IMR-90 (cell line): ENCODE measurements at regions not wholly inside any gene's neighbourhood (a gene's known extent, or its start where the extent isn't known, plus 50 kb on each side); places are given as distances from the start of the nearest gene placed in this dataset.

ENCODE experiments used
- ATAC-seq: fragments of 200-7000 bp; cut with Tn5 transposase; 2 replicates; pipeline ENCODE4 v1.9.1; 2020; ENCODE audit warnings: low read depth, mild to moderate bottlenecking, moderate library complexity
- BruUV-seq: library from RNA; stranded (reverse); fragments of 400-500 nt; replicated peaks from 2 replicates; lab custom pipeline; 2021; lab: Mats Ljungman, UMichigan
- CTCF ChIA-PET: fragments of 300-600 bp; formaldehyde crosslinking; extraction: SDS; loops from one replicate; lab custom pipeline; 2021; ENCODE audit warnings: antibody characterized with exemption; lab: Yijun Ruan, JAX
- POLR2A ChIA-PET: fragments of 300-600 bp; sonication (Branson Sonifier 250); formaldehyde crosslinking; loops from one replicate; lab custom pipeline; 2022; ENCODE audit warnings: antibody characterized with exemption; ENCODE audit not compliant: unreplicated experiment; lab: Charles Lee
- DNase-seq: peaks from one replicate; pipeline ENCODE4 v3.0.0; 2013
- H2AFZ ChIP-seq: replicated peaks from 2 replicates; pipeline ENCODE3; 2013; ENCODE audit warnings: low read length, mild to moderate bottlenecking; ENCODE audit not compliant: poor library complexity
- H2AK5ac ChIP-seq: 2 replicates; pipeline ENCODE4 v1.6.1; 2013; ENCODE audit warnings: low read depth, low read length, inconsistent platforms
- H2AK9ac ChIP-seq: replicated peaks from 2 replicates; pipeline ENCODE3; 2013; ENCODE audit warnings: mild to moderate bottlenecking, low read depth, low read length, moderate library complexity; ENCODE audit not compliant: poor library complexity
- H2BK120ac ChIP-seq: 2 replicates; pipeline ENCODE4 v1.6.1; 2013; ENCODE audit warnings: low read depth, low read length, inconsistent platforms
- H2BK15ac ChIP-seq: 3 replicates; pipeline ENCODE4 v1.6.1; 2013; ENCODE audit warnings: low read depth, low read length, inconsistent platforms
- H2BK20ac ChIP-seq: 2 replicates; pipeline ENCODE4 v1.6.1; 2013; ENCODE audit warnings: low read depth, mild to moderate bottlenecking, inconsistent platforms, low read length, moderate library complexity
- H2BK5ac ChIP-seq: 2 replicates; pipeline ENCODE4 v1.6.1; 2013; ENCODE audit warnings: mild to moderate bottlenecking, low read depth, low read length, inconsistent platforms; ENCODE audit not compliant: poor library complexity, severe bottlenecking
- H3K14ac ChIP-seq: replicated peaks from 2 replicates; pipeline ENCODE4 v1.6.1; 2013; ENCODE audit warnings: low read depth, low read length, inconsistent platforms
- H3K18ac ChIP-seq: 2 replicates; pipeline ENCODE4 v1.6.1; 2013; ENCODE audit warnings: low read depth, low read length, control low read depth
- H3K23ac ChIP-seq: 2 replicates; pipeline ENCODE4 v1.6.1; 2013; ENCODE audit warnings: low read depth, low read length, inconsistent platforms
- H3K27ac ChIP-seq: 2 replicates; pipeline ENCODE4 v1.5.1; 2013; ENCODE audit warnings: mild to moderate bottlenecking, control low read depth, low read length; ENCODE audit not compliant: insufficient read depth
- H3K27me3 ChIP-seq: 2 replicates; pipeline ENCODE4 v1.6.1; 2013; ENCODE audit warnings: low read length; ENCODE audit not compliant: control insufficient read depth, insufficient read depth
- H3K36me3 ChIP-seq: 2 replicates; pipeline ENCODE4 v1.6.1; 2013; ENCODE audit warnings: low read length, mixed read lengths; ENCODE audit not compliant: control insufficient read depth, insufficient read depth
- H3K4ac ChIP-seq: 2 replicates; pipeline ENCODE4 v1.6.1; 2013; ENCODE audit warnings: low read depth, low read length, inconsistent platforms
- H3K4me1 ChIP-seq: 2 replicates; pipeline ENCODE4 v1.6.1; 2013; ENCODE audit warnings: low read length, mixed read lengths; ENCODE audit not compliant: control insufficient read depth, insufficient read depth
- H3K4me2 ChIP-seq: 2 replicates; pipeline ENCODE4 v1.6.1; 2013; ENCODE audit warnings: low read depth, mild to moderate bottlenecking, control low read depth, low read length, moderate library complexity
- H3K4me3 ChIP-seq: 2 replicates; pipeline ENCODE4 v1.5.1; 2013; ENCODE audit warnings: low read depth, mild to moderate bottlenecking, control low read depth, low read length, moderate library complexity; ENCODE audit not compliant: insufficient read depth
- H3K56ac ChIP-seq: 2 replicates; pipeline ENCODE4 v1.6.1; 2013; ENCODE audit warnings: low read length, inconsistent platforms; ENCODE audit not compliant: insufficient read depth; ENCODE audit errors: extremely low read depth
- H3K79me1 ChIP-seq, 2 experiments: 2 replicates each; pipeline ENCODE4 v1.6.1; 2013; ENCODE audit warnings: low read length in 2 of 2, inconsistent platforms in 1 of 2, low read depth in 1 of 2
- H3K9ac ChIP-seq: 2 replicates; pipeline ENCODE4 v1.6.1; 2013; ENCODE audit warnings: low read depth, low read length, control low read depth
- H3K9me1 ChIP-seq: 2 replicates; pipeline ENCODE4 v1.6.1; 2013; ENCODE audit warnings: low read length, inconsistent platforms; ENCODE audit not compliant: insufficient read depth
- H3K9me3 ChIP-seq: 2 replicates; pipeline ENCODE4 v1.6.1; 2013; ENCODE audit warnings: low read length; ENCODE audit not compliant: control insufficient read depth, insufficient read depth
- H4K20me1 ChIP-seq: 2 replicates; pipeline ENCODE4 v1.6.1; 2013; ENCODE audit warnings: low read length, inconsistent platforms; ENCODE audit not compliant: insufficient read depth
- H4K5ac ChIP-seq: 2 replicates; pipeline ENCODE4 v1.6.1; 2013; ENCODE audit warnings: mild to moderate bottlenecking, low read depth, low read length, control low read depth
- H4K8ac ChIP-seq, 2 experiments: 2 replicates each; pipeline ENCODE4 v1.6.1; 2013; ENCODE audit warnings: low read depth in 2 of 2, low read length in 2 of 2, control low read depth in 1 of 2, inconsistent platforms in 1 of 2
- H4K91ac ChIP-seq: 2 replicates; pipeline ENCODE4 v1.6.1; 2013; ENCODE audit warnings: low read depth, low read length, inconsistent platforms; ENCODE audit not compliant: insufficient read depth
- BHLHE40 ChIP-seq: fragments of 150-350 bp; IDR thresholded peaks from 2 replicates; pipeline ENCODE4 v1.6.1; 2016; ENCODE audit warnings: mild to moderate bottlenecking, low read depth, low read length
- CEBPB ChIP-seq: IDR thresholded peaks from 2 replicates; pipeline ENCODE4 v1.6.1; 2012; ENCODE audit warnings: low read depth, low read length, improper control_type of control experiment
- CHD1 ChIP-seq: IDR thresholded peaks from 2 replicates; pipeline ENCODE4 v1.6.1; 2012; ENCODE audit warnings: low read depth, low read length, improper control_type of control experiment
- CTCF ChIP-seq: conservative IDR thresholded peaks from 2 replicates; pipeline ENCODE4 v1.5.1; 2012; ENCODE audit warnings: mild to moderate bottlenecking, low read depth, low read length, improper control_type of control experiment
- FOS ChIP-seq: fragments of 150-350 bp; IDR thresholded peaks from 2 replicates; pipeline ENCODE4 v1.6.1; 2016; ENCODE audit warnings: low read depth, low read length
- MAFK ChIP-seq: IDR thresholded peaks from 2 replicates; pipeline ENCODE4 v1.6.1; 2012; ENCODE audit warnings: low read depth, low read length, improper control_type of control experiment
- MAZ ChIP-seq: IDR thresholded peaks from 2 replicates; pipeline ENCODE4 v1.6.1; 2012; ENCODE audit warnings: low read depth, mild to moderate bottlenecking, low read length, improper control_type of control experiment, moderate library complexity, borderline replicate concordance
- MXI1 ChIP-seq: IDR thresholded peaks from 2 replicates; pipeline ENCODE4 v1.6.1; 2012; ENCODE audit warnings: low read depth, mild to moderate bottlenecking, low read length, moderate library complexity, borderline replicate concordance
- NFE2L2 ChIP-seq: fragments of 150-350 bp; IDR thresholded peaks from 2 replicates; pipeline ENCODE4 v1.6.1; 2016; ENCODE audit warnings: low read depth, mild to moderate bottlenecking, low read length
- POLR2A ChIP-seq: IDR thresholded peaks from 2 replicates; pipeline ENCODE4 v1.6.1; 2012; ENCODE audit warnings: mild to moderate bottlenecking, low read depth, low read length
- RAD21 ChIP-seq: IDR thresholded peaks from 2 replicates; pipeline ENCODE4 v1.6.1; 2012; ENCODE audit warnings: low read length, improper control_type of control experiment
- RCOR1 ChIP-seq: IDR thresholded peaks from 2 replicates; pipeline ENCODE4 v1.6.1; 2012; ENCODE audit warnings: mild to moderate bottlenecking, low read length, improper control_type of control experiment; ENCODE audit not compliant: insufficient replicate concordance
- RFX5 ChIP-seq: IDR thresholded peaks from 2 replicates; pipeline ENCODE4 v1.8.0; 2012; ENCODE audit warnings: low read depth, mild to moderate bottlenecking, low read length, moderate library complexity
- SMC3 ChIP-seq: fragments of 150-350 bp; IDR thresholded peaks from 2 replicates; pipeline ENCODE4 v1.6.1; 2016; ENCODE audit warnings: low read depth, mild to moderate bottlenecking, antibody characterized with exemption, low read length, moderate library complexity
- WGBS, 2 experiments: methylation state at CpG; one replicate each; pipeline versions ENCODE4 v1.1.5 to v1.1.7; 2013; ENCODE audit warnings: missing lambda C conversion rate in 2 of 2; ENCODE audit not compliant: insufficient read length in 1 of 2; ENCODE audit errors: extremely low coverage in 2 of 2; 5-methylcytosine and 5-hydroxymethylcytosine counted together
- dilution Hi-C: fragments of 300-500 bp; cut with HindIII; formaldehyde crosslinking; loops from one replicate; pipeline ENCODE4 v1.14.3; 2018; ENCODE audit warnings: low sequenced_read_pairs; ENCODE audit not compliant: unreplicated experiment
- in situ Hi-C: fragments of 300-500 bp; cut with MboI; formaldehyde crosslinking; loops from 3 replicates; pipeline ENCODE4 v1.14.3; 2019; ENCODE audit warnings: low sequenced_read_pairs, inconsistent platforms, mixed read lengths
- intact Hi-C: fragments of 100-400 bp; cut with micrococcal nuclease; formaldehyde crosslinking; loops from 2 replicates; pipeline ENCODE4 v1.10.0; 2022
- TF ChIP-seq, protein P1 (sequence below): fragments of 150-350 bp; IDR thresholded peaks from 2 replicates; pipeline ENCODE4 v1.6.1; 2016; ENCODE audit warnings: low read depth, mild to moderate bottlenecking, low read length, moderate library complexity, borderline replicate concordance
- TF ChIP-seq, protein P2 (sequence below): fragments of 150-350 bp; IDR thresholded peaks from 2 replicates; pipeline ENCODE4 v1.6.1; 2017; ENCODE audit warnings: mild to moderate bottlenecking, antibody characterized with exemption, low read length, low read depth

- DNase-seq (peak; percentile 18), ATAC-seq (no peak)
- H3K27ac ChIP-seq = no peak overlapping the region
- WGBS, 2 experiments = no CpG with 5 or more reads among the region's 1 CpG
- intact Hi-C loops = no loop called here
- no peak overlapping the region for H2AK9ac ChIP-seq
- H3K4me3 ChIP-seq = no peak overlapping the region
- no peak overlapping the region for H3K4ac ChIP-seq
- peaks cover 8% of the 10 kb centered on the region for H3K36me3 ChIP-seq
- no peak overlapping the region for H2BK20ac ChIP-seq
- no peaks in the 10 kb centered on the region for H4K20me1 ChIP-seq
- no peaks in the 10 kb centered on the region for H3K4me1 ChIP-seq
- no peak overlapping the region for H2BK15ac ChIP-seq
- no peak overlapping the region for H2BK120ac ChIP-seq
- no peak overlapping the region for H3K14ac ChIP-seq
- no peak overlapping the region for H3K18ac ChIP-seq
- H2AFZ ChIP-seq = no peak overlapping the region
- no peak overlapping the region for H2AK5ac ChIP-seq
- in situ Hi-C loops = no loop called here
- H4K8ac ChIP-seq = no peak overlapping the region
- H3K4me2 ChIP-seq = no peak overlapping the region
- 0 out of 2 replicates have a peak, but pooled peaks cover 3% of the 10 kb centered on the region for H3K9me1 ChIP-seq
- H3K9me3 ChIP-seq = no peaks in the 10 kb centered on the region
- TF ChIP-seq MAFK = no peak
- no peak for TF ChIP-seq CHD1
- TF ChIP-seq, protein P1, sequence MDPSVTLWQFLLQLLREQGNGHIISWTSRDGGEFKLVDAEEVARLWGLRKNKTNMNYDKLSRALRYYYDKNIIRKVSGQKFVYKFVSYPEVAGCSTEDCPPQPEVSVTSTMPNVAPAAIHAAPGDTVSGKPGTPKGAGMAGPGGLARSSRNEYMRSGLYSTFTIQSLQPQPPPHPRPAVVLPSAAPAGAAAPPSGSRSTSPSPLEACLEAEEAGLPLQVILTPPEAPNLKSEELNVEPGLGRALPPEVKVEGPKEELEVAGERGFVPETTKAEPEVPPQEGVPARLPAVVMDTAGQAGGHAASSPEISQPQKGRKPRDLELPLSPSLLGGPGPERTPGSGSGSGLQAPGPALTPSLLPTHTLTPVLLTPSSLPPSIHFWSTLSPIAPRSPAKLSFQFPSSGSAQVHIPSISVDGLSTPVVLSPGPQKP = no peak
- TF ChIP-seq CEBPB = no peak
- TF ChIP-seq RFX5 = no peak
- no peak for TF ChIP-seq POLR2A
- no peak for TF ChIP-seq RAD21
- no peak for TF ChIP-seq RCOR1
- TF ChIP-seq FOS = no peak
- no peak for TF ChIP-seq MXI1
- TF ChIP-seq CTCF = no peak
- TF ChIP-seq NFE2L2 = no peak
- TF ChIP-seq MAZ = no peak
- no peak for TF ChIP-seq SMC3
- TF ChIP-seq BHLHE40 = no peak
- TF ChIP-seq, protein P2, sequence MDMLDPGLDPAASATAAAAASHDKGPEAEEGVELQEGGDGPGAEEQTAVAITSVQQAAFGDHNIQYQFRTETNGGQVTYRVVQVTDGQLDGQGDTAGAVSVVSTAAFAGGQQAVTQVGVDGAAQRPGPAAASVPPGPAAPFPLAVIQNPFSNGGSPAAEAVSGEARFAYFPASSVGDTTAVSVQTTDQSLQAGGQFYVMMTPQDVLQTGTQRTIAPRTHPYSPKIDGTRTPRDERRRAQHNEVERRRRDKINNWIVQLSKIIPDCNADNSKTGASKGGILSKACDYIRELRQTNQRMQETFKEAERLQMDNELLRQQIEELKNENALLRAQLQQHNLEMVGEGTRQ = no peak
- no peak overlapping the region for H3K23ac ChIP-seq
- dilution Hi-C loops = no loop called here
- ChIA-PET POLR2A (no interaction called here), CTCF (interaction anchor here (0.5 to 0.6 kb wide), 3 partner anchors 9 to 228 kb away, joined by 3 to 4 read pairs (median 3); no protein-coding TSS in a partner anchor)
- no peak overlapping the region for H3K9ac ChIP-seq
- H4K5ac ChIP-seq = no peak overlapping the region
- BruUV-seq = no TSS peak
- no peak overlapping the region for H2BK5ac ChIP-seq
- H3K56ac ChIP-seq = no peak overlapping the region
- no peaks in the 10 kb centered on the region for H3K27me3 ChIP-seq
- no peak overlapping the region for H4K91ac ChIP-seq
- no peaks in the 10 kb centered on the region for H3K79me1 ChIP-seq
These were observed 192.3 kb downstream of the UTRN start for GRCh38 chr6:144477396-144477795.
